NCI-H2196 (cell line): ENCODE measurements at regions not wholly inside any gene's neighbourhood (a gene's known extent, or its start where the extent isn't known, plus 50 kb on each side); places are given as distances from the start of the nearest gene placed in this dataset.
"Not testable (repeated sequence)": the region's sequence is repeated elsewhere in the genome, so short reads cannot be mapped to it uniquely, and the experiment has no call there.

Experiments
- DNase-seq: peaks from one replicate; lab custom pipeline; 2025; ENCODE audit not compliant: unreplicated experiment; lab: John Stamatoyannopoulos, UW

DNA sequence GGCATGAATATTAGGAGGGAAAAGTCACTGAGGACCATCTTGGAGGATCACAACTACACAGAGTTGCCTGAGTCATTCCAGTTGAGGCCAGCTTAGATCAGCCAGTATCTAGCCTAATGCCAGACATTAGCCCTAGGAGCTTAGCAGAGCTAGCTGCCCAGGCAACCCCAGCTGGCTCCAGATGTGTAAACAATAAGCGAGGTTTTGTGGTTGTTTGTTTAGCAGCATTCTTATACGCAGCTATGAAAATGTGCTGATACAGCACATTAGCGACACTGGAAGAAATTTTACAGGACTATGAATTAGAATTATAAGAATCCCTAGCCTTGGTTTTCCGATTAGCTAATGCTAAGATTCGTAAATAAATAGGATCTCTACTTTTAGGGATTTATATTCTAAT lies 59.3 kb downstream of the BTBD3 start:
- no peak for DNase-seq

DNA sequence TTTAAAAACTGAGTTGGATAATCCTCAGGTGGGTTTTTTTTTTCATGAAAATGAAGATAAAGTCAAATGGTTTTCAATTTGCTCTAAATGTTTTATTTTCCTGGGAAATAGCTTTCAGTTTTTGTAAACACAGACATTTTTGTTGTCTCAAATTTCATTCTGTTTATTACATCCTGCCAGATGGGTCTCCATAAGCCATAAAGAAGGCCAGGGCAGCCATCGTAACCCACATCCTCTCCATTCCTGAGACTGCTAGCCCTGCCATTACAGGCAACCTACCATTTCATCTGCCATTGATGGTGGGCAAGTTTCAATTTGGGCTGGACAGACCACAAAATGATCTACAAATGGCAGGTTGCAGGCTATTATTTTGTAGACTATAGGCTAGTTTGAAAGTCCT lies 60.8 kb downstream of the BTBD3 start:
- DNase-seq: no peak

DNA sequence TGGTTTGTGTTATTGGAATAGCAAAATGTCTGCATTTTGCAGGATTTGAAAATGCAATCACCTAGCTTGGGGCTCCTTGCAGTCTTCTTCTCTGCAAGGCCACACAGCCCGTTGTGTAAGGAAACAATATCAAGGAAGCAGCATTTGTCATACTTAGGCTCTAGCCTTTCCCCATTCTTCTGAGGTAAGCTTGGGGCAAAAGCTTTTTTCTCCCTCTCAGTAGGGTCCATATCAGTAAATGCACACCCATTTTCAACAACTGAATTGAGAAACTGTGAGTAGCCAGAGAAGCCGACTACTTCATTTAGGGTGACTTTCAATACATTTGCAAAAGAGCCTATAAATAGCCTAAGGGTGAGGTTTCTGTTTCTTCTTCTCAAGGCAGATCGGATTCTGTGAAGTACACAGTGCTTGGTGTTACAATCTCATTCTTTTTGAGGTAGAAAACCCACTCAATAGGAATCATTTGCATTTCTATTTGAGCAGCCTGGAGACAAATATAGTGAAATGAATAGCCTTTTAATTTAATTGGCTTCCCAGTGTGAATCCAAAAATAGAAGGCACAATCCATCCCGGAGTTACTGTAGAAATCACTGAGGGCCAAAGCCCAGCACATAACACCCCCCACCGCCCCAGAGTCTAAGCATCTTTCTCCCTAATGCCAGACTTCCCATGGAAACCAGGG lies 61.8 kb downstream of the BTBD3 start:
- DNase-seq: no peak

DNA sequence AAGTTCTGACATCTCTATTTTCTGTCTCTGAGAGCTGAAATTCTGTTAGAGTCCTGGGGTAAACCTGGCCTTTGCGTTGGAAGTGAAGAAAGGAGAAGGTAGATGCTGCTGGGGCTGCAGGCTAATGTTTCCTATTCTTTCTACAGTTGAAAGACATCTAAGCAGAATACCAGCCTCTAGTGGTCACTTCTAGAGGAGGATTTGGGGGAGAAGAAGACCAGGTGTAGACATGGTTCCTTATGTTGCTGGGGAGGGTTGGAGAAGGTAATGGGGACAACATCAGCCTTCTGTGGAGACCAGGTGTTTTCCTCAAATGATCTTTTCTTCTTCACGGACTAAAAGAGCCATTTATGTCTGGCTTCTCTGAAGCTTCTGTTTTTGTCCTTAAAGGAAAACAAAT lies 62.6 kb downstream of the BTBD3 start:
- no peak for DNase-seq

DNA sequence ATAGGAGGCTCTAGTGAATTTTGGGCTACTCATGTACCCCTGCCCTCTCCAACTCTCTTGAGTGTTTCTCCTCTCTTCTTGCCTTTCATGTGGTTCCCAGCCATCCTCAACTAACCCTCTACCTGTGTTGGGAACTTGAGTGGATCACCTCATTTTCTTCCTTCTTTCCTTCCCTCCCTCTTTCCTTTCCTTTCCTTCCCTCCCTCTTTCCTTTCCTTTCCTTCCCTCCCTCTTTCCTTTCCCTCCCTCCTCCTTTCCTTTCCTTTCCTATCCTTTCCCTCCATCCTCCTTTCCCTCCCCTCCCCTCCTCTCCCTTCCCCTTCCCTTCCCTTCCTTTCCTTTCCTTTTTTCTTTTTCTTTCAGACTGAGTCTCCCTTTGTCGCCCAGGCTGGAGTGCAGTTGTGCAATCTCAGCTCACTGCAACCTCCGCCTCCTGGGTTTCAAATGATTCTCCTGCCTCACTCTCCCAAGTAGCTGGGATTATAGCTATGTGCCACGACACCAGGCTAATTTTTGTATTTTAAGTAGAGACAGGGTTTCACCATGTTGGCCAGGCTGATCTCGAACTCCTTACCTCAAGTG lies 63.8 kb downstream of the BTBD3 start:
- no peak for DNase-seq

DNA sequence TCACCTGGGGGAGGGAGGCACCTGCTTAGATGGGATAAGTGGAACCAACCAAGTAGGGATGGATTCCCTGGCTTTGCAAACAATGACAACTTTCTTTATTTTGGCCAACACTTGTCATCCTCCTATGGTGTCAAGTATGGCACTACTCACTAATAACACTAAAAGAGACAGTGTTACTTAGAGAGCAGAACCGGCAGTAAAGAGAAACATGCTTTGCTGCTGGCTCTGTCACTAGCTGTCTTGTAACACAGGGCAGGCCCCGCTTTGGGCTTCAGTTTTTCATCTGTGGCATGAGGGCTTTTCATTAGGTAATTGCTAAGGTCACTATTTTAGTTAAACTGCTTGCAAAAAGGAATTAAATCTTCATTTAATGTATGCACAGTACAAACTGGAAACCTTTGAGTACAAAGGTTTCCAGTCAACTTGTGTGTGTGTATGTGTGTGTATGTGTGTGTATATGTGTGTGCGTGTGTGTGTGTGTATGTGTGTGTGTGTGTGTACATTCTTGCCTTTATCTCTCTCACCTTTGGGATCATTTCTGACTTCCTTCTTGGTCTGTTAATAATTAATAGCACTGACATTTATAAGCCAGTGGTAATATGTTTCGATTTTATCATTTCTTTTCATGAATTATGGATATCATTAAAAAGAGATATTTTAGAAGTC lies 64.7 kb downstream of the BTBD3 start:
- DNase-seq: no peak

DNA sequence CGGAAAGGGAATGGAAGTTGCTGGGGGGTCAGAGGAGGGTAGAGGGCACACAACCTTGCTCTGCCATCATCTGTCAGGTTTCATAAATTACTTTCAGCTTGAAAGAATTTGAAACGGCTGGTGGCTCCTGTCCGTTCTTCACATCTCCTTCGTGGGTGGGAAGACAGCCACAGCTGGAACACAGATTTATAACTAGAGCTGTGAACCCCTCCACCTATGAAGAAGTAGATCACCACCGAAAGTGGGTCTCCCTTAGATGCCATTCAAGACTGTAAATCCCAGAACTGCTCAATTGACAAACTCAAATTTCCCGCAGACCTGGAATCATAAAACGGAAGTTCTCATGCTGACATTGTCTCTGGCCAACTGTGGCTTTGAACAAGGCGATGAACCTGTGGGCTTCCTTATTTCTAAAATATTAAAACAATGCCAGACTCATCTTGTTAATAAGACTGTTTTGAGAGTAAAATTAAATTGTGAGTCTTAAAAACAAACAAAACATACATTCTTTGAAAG lies 65.3 kb downstream of the BTBD3 start:
- DNase-seq: no peak

DNA sequence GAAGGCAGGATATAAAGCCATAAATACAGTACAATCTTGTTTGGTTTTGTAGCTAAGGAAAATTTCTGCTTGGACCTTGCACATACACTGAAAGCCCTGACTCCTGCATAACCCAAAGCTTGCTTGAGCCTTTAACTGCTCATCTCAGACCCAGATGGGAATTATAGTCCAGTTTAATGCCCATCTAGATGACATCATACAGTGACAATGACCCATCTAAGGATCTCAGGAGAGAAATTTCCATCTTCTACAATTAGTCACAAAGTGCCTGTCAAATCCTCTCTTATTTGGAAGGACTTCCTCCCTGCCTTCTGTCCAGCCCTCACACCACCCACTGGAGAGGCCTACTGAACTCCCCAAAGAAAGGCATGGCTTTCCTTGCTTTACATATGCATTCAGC lies 69.3 kb downstream of the BTBD3 start:
- DNase-seq: no peak

DNA sequence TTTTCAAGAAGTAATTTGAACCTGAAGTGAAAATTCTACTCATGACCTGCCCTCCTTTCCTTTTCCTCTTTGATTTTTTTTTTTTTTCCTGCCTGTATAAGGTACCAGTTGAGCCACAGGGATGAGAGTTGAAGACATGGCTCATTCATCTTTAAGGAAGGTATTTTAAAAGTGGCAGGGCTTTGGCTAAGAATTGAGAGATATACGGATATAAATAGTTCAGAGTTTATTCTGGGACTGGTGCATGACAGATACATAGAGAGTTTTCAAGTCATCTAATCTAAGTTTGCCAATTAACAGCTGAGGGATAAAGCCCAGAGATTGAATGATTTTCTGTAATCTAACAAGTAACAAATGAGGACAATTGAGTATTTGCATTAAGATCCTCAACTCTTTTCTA lies 69.8 kb downstream of the BTBD3 start:
- DNase-seq: no peak

DNA sequence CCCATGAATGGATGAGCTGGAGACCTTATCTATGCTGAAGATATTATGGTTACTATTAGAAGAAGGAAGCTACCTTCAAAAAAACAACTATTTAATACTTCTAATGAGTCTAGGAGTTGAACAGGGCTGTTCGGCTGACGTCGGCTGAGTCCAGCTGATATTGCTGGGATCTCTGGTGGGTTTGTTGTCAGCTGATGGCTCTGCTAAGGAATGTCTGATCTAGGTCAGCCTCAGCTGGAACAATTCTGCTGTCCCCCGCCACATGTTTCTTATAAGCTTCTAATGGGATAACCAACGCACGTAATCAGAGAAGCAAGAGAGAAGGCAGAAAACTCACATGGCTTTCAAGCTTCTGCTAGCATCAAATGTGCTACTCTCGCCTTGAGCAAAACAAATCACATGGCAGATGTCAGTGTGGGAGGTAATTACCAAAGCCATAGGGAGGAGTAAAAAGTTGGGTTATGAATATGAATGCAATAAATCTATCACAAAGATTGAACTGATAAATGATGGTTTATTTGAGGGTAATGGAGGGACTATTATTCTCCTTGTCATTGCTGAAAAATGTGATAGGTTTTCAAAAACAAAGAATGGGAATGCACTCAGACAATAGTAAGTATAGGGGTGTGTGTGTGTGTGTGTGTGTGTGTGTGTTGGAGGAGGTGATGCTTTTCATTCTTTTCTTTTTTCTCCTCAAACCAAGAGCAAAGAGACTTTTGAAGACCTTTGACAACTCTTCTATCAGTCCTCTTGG lies 71.5 kb downstream of the BTBD3 start:
- DNase-seq: no peak

DNA sequence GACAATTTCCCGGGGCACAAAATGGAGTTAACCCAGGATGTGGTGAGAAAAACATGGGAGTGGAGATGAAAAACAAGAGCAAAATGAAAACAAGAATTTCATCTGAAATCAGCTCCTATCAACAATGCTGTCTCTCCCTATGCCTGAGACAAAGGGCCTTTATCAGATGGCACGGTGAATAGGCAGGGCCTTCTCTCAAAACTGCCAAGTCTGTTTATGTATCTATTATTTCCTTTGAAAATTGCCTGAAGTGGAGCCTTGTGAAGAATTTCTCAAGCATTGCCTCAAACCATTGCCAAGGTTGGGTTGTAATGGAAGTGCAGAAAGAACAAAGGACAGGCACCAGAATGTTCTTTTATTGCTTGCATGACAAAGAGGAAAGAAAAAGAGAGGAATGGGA lies 74.7 kb downstream of the BTBD3 start:
- no peak for DNase-seq

DNA sequence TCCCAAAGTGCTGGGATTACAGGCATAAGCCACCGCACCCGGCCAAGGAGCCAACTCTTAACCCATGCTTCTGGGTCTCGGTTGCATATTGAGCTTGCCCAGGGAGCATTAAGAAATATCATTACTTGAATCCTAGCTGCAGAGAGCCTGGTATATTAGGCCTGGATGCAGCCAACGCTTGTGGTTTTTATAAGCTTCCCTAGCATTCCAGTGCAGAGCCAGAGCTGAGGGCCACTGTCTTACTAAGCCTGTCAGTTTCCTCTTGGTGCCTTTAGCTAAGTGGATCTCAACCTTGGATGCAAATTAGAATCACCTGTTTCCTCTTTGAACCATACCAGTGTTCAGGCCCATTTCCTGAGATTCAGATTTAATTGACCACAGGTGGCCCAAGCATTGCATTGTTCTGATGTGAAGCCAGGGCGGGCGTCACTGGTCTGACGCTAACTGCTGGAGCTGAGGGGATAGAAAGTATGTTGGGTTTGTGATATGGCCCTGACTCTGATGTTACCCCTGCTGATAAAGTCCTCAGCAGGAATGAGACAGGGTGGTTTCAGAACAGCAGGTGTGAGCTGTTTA lies 76.3 kb downstream of the BTBD3 start:
- DNase-seq: no peak

DNA sequence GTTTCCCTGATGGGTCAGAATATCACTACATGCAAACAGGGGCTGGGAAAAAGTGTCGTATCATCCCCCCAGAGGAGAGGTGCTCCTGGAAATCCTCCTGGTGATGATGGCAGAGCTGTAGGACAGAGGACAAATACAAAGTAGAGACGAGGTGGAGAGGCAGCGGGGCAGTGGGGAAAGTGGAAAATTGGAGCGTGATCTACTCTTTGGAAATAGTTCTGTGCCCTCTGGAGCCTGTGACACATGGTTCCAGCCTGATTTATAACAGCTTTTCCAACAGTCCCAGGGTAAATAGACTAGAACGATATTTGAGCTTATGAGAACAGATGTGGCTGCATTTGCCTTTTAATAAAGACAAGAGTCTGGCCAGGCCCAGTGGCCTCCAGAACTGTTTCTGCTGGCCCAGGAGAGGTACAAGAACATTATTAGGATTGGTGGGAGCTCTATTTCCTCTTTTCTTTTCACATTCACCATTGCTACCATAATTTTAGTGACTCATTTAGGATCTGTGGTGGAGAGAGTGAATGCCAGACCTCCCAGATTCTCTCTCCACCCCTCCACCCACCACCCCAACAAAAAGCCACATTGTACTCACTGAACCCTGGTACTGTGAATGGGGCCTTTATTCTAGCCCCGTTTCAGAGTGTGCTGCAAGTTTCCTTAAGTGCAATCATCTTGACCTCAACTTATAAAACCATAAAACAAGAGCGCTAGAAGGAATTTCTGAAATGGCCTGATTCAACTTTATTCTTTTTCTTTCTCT lies 78.3 kb downstream of the BTBD3 start:
- no peak for DNase-seq

DNA sequence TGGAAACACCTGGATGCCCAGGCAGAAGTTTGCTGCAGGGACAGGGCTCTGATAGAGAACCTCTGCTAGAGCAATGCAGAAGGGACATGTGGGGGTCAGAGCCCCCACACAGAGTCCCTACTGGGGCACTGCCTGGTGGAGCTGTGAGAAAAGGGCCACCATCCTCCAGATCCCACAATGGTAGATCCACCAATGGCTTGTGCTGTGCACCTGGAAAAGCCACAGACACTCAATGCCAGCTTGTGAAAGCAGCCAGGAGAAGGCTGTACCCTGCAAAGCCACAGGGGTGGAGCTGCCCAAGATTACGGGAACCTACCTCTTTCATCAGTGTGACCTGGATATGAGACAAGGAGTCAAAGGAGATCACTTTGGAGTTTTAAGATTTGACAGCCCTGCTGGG lies 87.1 kb downstream of the BTBD3 start:
- not testable (repeated sequence) for DNase-seq

DNA sequence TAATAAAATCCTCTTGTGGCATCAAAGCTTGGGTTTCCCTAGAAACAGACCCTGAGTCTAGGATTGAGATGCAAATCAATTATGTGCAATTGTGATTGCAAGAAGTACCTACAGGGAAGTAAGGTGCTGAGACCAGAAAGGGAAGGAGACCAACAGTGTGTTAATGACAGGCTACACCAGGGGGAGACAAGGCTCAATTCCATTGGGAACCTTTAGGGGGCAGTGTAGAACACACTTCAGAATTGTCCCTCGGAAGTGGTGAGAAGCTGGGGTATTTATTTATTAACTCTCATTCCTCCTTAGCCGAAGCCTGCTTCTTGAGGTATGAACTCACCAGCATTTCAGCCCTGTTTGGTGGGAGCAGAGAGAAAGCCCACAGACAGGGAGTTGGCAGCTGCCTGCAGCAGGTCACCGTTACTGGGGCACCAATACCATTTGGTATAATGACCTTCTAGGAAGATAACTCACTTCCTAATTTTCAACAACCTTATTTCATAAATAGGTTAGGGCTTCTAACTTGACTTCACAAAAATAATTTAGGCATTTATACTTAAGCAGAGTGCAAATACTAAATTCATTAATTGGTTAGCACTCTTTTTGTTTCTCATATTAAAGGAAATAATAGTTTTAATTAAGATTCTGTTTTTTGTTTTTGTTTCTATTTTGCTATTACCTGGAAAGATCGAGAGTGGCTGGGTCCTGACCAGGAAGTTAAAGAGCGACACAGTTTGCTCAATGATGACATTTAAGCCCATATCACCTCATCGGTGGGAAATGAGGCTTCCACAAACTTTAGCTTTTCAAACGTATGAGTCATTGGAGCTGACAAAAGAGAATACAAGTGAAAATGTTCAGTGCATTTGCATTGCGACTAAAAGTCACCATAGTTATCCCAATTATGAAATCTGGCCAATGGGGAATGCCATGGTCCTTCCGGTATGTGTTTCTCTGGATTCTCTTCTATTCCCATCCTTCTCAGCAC lies 94.8 kb downstream of the BTBD3 start:
- DNase-seq: peak; percentile 52

DNA sequence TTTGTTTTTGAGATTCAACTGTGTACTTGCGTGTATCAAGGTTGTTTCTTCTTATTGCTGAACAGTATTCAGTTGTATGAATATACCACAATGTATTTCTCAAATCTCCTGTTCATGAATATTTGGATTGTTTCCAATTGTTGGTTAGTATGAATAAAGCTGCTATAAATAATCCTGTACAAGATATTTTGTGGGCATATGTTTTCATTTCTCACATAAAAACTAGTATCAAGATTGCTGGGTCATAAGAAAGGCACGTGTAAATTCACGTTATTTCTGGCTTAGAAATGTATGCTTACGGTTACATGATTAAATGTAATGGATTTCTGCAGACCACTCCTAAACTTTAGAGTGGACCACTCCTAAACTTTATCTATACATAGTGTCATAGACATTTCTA lies 96.6 kb downstream of the BTBD3 start:
- no peak for DNase-seq

DNA sequence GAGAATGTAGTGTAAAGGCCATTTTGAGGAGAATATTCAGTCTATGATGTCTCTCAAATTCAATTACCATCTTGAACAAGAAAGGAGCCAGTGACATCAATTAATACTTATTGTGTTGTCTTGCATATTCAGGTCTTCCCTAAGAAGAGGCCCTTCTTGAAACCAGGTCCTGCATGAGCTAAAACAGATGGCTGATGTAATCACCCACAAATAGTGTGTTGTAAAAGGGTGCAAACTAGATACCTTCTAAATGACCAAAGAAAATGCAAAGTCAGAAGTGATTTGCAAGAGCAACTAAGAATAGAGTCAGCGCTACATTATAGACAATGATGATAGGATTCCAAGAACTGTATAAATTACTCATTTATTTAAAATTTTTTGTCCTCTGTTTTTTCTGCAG lies 97.0 kb downstream of the BTBD3 start:
- DNase-seq: no peak

DNA sequence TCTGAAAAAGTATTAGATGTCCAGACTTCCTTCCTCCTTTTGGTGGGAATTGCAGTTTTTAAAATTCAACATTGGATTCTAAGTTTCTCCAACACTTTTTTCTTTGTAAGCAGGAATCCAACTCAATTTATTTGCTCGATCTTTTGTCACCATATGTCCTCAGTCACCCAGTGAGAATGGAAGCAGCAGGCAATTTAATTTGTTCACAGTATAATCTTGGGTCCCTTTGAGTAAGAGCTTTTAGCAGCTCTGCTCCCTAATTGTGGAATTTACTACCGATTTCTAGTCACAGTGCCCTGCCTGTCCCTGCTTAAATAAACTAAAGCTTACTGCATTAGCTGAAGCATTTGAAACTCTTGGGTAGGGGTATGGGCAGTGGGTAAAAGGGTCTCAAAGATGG lies 98.6 kb downstream of the BTBD3 start:
- DNase-seq: no peak

DNA sequence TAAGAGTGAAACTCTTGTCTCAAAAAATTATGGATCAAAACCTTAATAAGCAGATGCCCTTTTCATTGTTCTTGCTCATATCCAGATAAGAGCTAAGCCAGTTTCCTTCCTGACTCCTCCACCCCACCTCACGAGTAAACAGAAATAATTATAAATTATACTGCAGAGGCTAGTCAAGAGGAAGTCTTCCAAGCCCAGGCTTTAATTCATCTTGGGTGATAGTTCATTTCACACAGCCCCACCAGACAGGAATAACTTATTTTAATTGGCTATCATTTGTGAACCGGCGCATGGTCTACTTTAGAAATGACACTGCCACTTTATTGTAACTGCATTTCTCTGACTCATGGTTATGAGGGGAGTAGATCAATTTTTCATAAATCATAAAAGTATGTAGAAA lies 102.0 kb downstream of the BTBD3 start:
- no peak for DNase-seq
